ENCODE measurements at regions not wholly inside any gene's neighbourhood (a gene's known extent, or its start where the extent isn't known, plus 50 kb on each side); places are given as distances from the start of the nearest gene placed in this dataset.

DNA sequence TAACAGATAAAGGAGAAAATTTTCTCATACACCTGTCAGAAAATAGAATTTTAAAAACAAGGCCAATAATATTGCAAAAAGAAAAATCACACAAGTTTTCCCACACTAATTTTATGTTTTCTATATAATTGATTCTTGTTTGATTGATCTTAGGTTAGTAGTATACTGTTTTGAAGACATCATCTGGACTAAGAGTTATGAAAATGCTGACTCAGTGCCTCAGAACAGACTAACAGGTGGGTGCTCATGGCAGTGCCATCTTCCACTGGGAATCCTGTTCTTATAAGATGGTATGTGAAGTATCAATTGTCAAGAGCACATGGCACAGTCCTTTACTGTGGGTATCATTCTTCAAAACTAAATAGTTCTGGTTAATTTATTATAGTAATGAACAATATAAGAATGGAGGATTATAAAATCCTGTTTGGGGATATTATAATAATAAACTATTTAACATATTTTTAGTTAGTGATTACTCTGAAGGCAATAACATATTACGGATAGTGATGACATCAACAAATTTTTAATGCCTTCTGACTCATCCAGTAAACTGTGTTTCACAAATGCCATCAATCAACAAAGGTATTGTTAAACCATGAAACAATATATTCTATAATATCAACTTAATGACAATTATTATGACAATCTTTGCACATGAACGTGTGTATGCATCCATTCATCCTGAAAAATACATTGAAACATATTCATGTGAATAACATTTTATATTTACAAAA lies 384.6 kb upstream of the KHDRBS2 start:
- no peak overlapping the region for H3K4me3 ChIP-seq
- TF ChIP-seq, protein P1, sequence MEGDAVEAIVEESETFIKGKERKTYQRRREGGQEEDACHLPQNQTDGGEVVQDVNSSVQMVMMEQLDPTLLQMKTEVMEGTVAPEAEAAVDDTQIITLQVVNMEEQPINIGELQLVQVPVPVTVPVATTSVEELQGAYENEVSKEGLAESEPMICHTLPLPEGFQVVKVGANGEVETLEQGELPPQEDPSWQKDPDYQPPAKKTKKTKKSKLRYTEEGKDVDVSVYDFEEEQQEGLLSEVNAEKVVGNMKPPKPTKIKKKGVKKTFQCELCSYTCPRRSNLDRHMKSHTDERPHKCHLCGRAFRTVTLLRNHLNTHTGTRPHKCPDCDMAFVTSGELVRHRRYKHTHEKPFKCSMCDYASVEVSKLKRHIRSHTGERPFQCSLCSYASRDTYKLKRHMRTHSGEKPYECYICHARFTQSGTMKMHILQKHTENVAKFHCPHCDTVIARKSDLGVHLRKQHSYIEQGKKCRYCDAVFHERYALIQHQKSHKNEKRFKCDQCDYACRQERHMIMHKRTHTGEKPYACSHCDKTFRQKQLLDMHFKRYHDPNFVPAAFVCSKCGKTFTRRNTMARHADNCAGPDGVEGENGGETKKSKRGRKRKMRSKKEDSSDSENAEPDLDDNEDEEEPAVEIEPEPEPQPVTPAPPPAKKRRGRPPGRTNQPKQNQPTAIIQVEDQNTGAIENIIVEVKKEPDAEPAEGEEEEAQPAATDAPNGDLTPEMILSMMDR (IDR thresholded peaks at IDR 0.05), result no peak
- H3K4me1 ChIP-seq, result no peaks in the 10 kb centered on the region
- no peaks in the 10 kb centered on the region for H3K27me3 ChIP-seq
- H3K9me3 ChIP-seq, result no peaks in the 10 kb centered on the region
- no peaks in the 10 kb centered on the region for H3K36me3 ChIP-seq
- no peak for DNase-seq (ENCODE audit: low spot score)
- no peak overlapping the region for H3K27ac ChIP-seq

DNA sequence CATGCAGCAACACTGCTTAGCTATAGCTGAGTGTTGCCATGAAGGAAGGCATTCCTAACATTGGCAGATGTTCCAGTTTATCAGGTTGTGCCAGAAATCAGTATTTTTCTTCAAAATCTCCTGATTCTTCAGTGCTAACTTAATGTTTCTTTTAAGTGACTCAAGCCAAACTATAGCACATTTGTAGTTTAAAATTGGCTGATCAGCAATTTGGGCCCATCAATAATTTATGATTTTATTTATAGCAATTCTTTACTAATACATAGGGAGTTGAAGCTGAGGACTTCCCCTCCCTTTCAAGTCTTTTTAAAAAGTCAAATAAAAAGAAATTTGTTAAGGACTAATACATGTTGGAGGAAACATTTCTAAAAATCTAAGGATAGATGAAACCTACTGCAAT lies 383.8 kb upstream of the KHDRBS2 start:
- Histone ChIP-seq H3K4me3 (no peak overlapping the region), H3K36me3 (no peaks in the 10 kb centered on the region), H3K27ac (no peak overlapping the region), H3K9me3 (no peaks in the 10 kb centered on the region), H3K27me3 (no peaks in the 10 kb centered on the region), H3K4me1 (no peaks in the 10 kb centered on the region)
- TF ChIP-seq, protein P1 (IDR thresholded peaks at IDR 0.05), result no peak
- no peak for DNase-seq (ENCODE audit: low spot score)

DNA sequence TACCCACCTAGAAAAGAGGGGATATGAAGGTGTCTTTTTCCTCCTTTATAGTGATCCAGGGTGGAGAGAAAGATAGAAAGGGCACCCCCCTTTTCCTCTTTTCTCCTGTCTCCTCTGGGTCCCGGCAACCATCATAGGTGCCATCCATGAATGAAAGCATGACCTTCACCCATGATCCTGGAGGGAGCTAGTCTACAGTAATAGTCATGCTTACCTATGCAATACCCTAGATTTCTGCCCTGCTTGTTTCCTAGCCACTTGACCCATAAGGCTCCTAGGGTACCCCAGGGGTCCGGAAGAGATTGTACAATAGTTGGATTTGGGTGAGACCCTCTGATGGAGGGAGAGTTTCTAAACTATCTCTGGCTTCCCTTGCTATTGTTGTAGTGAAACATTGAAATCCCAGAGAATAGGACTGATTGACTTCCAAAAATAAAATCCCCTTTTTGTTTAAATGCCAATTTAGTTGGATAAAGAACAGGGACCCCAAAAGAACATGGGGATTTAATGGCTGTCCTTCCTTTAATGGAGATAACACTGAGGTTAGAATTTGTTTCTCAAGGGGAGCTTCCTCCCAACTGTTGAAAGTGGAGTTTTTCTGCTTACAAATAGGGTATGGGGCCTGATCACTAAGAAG lies 366.8 kb upstream of the KHDRBS2 start:
- Histone ChIP-seq H3K27ac (no peak overlapping the region), H3K4me1 (no peaks in the 10 kb centered on the region), H3K36me3 (no peaks in the 10 kb centered on the region), H3K9me3 (peaks cover 14 to 44% of the 10 kb centered on the region in 2 donors), H3K4me3 (no peak overlapping the region), H3K27me3 (no peaks in the 10 kb centered on the region)
- TF ChIP-seq, protein P1 (IDR thresholded peaks at IDR 0.05), result no peak
- no peak for DNase-seq (ENCODE audit: low spot score)

DNA sequence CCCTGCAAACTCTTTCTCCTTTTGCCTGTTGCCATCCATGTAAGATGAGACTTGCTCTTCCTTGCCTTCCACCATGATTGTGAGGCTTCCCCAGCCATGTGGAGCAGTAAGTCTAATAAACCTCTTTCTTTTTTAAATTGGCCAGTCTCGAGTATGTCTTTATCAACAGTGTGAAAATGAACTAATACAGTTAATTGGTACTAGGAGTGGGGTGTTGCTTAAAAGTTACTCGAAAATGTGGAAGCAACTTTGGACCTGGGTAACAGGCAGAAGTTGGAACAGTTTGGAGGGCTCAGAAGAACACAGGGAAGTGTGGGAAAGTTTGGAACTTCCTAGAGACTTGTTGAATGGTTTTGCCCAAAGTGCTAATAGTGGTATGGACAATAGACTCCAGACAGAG lies 359.2 kb upstream of the KHDRBS2 start:
- DNase-seq (ENCODE audit: low spot score), result no peak
- Histone ChIP-seq H3K36me3 (no peaks in the 10 kb centered on the region), H3K27me3 (no peaks in the 10 kb centered on the region), H3K4me3 (no peak overlapping the region), H3K9me3 (peaks cover 0 to 29% of the 10 kb centered on the region in 2 donors), H3K4me1 (no peaks in the 10 kb centered on the region), H3K27ac (no peak overlapping the region)
- TF ChIP-seq, protein P1 (IDR thresholded peaks at IDR 0.05), result no peak

DNA sequence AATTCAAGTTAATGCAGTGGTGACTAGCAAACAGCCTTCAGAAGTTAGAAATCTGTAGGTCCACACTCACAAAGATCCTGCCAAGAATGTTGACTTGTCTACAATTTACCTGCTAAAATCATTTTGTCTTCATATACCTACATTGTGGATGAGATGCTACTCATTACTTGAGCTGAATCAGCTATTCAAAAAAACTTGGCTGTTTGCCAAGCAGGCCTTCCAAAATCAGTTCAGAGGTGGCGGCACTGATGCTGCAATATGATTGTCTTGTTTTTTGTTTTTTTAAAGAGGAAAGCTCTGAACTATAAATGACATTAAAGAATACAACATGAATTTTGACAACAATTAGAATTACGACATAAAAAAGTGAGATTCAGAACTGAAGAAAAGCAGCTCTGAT lies 354.7 kb upstream of the KHDRBS2 start:
- Histone ChIP-seq H3K4me3 (no peak overlapping the region), H3K27ac (no peak overlapping the region), H3K9me3 (peaks cover 0 to 14% of the 10 kb centered on the region in 2 donors), H3K36me3 (no peaks in the 10 kb centered on the region), H3K4me1 (no peaks in the 10 kb centered on the region), H3K27me3 (no peaks in the 10 kb centered on the region)
- TF ChIP-seq, protein P1 (IDR thresholded peaks at IDR 0.05), result no peak
- no peak for DNase-seq (ENCODE audit: low spot score)
